Esophagus squamous epithelium (tissue), 5 donors: ENCODE measurements at regions not wholly inside any gene's neighbourhood (a gene's known extent, or its start where the extent isn't known, plus 50 kb on each side); places are given as distances from the start of the nearest gene placed in this dataset.

Experiments used
- DNase-seq: peaks from one replicate; lab custom pipeline; 2025; lab: John Stamatoyannopoulos, UW
- H3K27ac ChIP-seq, 4 donors: fragments of 200-600 bp; sonication (generic); one replicate each; pipeline ENCODE4 v1.5.1; 2016 to 2019; ENCODE audit warnings: mild to moderate bottlenecking in 1 of 4
- H3K27me3 ChIP-seq, 4 donors: fragments of 200-600 bp; sonication (generic); 1 replicate in 3 of 4; 2 replicates in 1 of 4; pipeline versions ENCODE4 v1.5.1 to v1.6.0; 2017 to 2021; ENCODE audit warnings: antibody characterized with exemption in 1 of 4
- H3K36me3 ChIP-seq, 3 donors: fragments of 200-600 bp; sonication (generic); one replicate each; pipeline ENCODE4 v1.5.1; 2016 to 2019
- H3K4me1 ChIP-seq, 3 donors: fragments of 200-600 bp; sonication (generic); one replicate each; pipeline ENCODE4 v1.5.1; 2017 to 2019
- H3K4me3 ChIP-seq, 4 donors: fragments of 200-600 bp; sonication (generic); 1 replicate in 3 of 4; 2 replicates in 1 of 4; pipeline ENCODE4 v1.5.1; 2016 to 2019; ENCODE audit warnings: mild to moderate bottlenecking in 2 of 4, moderate library complexity in 1 of 4
- H3K9me3 ChIP-seq, 3 donors: fragments of 200-600 bp; sonication (generic); one replicate each; pipeline ENCODE4 v1.5.1; 2016 to 2019
- POLR2A ChIP-seq, 4 donors: fragments of 450-650 bp; IDR thresholded peaks; one replicate each; pipeline ENCODE4 v1.6.1; 2017; ENCODE audit warnings: antibody characterized with exemption in 4 of 4, mild to moderate bottlenecking in 4 of 4, moderate library complexity in 3 of 4
- WGBS, 2 donors: methylation state at CpG; one replicate each; pipeline ENCODE4 v1.1.5; 2018; 5-methylcytosine and 5-hydroxymethylcytosine counted together
- intact Hi-C: fragments of 100-400 bp; cut with DNase I; formaldehyde crosslinking; loops from one replicate; pipeline ENCODE4 v1.15.0; 2022
- TF ChIP-seq, protein P1 (sequence below), 6 experiments: fragments of 450-650 bp in 4 of 6; fragments of 200-600 bp in 2 of 6; sonication (generic) in 2 of 6; IDR thresholded peaks; one replicate each; pipeline ENCODE4 v1.5.1; 2016 to 2019; ENCODE audit warnings: antibody characterized with exemption in 6 of 6, mild to moderate bottlenecking in 4 of 6, moderate library complexity in 4 of 6
- donor health status: DM: yes; HTN: yes; CAD: no.

DNA sequence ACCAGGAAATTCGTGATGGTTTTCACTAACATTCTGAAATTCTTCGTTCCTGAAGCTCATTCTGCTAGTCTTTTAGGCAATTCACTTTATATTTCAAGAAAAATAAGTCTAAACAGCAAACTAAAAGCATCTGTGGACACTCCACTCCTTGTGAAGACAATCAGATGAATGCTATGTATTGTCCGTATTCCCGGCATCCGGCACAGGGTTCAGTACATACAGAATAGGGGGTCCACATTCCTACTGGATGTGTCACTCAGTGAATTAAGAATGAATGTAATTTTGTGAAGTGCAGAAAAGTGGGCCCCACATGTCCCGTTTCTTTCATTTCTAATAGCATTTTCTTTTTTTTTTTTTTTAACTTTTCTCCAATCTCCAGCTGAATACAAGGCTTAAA lies 241.3 kb downstream of the GRIN2B start:
- intact Hi-C loops = no loop called here
- no peaks in the 10 kb centered on the region for H3K4me1 ChIP-seq
- WGBS, 2 donors = 49 to 54% methylated on average over 6 of the region's 6 CpGs
- peaks cover 0 to 11% (median 0%) of the 10 kb centered on the region in 4 donors for H3K27me3 ChIP-seq
- H3K27ac ChIP-seq = no peak overlapping the region
- DNase-seq = no peak
- no peak overlapping the region for H3K4me3 ChIP-seq
- H3K9me3 ChIP-seq = peaks cover 0 to 6% (median 0%) of the 10 kb centered on the region in 3 donors
- H3K36me3 ChIP-seq = no peaks in the 10 kb centered on the region
- TF ChIP-seq, protein P1, sequence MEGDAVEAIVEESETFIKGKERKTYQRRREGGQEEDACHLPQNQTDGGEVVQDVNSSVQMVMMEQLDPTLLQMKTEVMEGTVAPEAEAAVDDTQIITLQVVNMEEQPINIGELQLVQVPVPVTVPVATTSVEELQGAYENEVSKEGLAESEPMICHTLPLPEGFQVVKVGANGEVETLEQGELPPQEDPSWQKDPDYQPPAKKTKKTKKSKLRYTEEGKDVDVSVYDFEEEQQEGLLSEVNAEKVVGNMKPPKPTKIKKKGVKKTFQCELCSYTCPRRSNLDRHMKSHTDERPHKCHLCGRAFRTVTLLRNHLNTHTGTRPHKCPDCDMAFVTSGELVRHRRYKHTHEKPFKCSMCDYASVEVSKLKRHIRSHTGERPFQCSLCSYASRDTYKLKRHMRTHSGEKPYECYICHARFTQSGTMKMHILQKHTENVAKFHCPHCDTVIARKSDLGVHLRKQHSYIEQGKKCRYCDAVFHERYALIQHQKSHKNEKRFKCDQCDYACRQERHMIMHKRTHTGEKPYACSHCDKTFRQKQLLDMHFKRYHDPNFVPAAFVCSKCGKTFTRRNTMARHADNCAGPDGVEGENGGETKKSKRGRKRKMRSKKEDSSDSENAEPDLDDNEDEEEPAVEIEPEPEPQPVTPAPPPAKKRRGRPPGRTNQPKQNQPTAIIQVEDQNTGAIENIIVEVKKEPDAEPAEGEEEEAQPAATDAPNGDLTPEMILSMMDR (IDR thresholded peaks at IDR 0.05) = no peak
- no peak for TF ChIP-seq POLR2A (IDR thresholded peaks at IDR 0.05)

GRCh38 chr12:13735734-13736133 lies 245.7 kb downstream of the GRIN2B start:
- Histone ChIP-seq H3K4me3 (no peak overlapping the region), H3K27me3 (no peaks in the 10 kb centered on the region), H3K4me1 (no peaks in the 10 kb centered on the region), H3K27ac (no peak overlapping the region), H3K36me3 (no peaks in the 10 kb centered on the region), H3K9me3 (peaks cover 0 to under 1% (median 0%) of the 10 kb centered on the region in 3 donors)
- TF ChIP-seq, protein P1 (IDR thresholded peaks at IDR 0.05) = no peak
- TF ChIP-seq POLR2A (IDR thresholded peaks at IDR 0.05) = no peak
- WGBS, 2 donors = 52 to 84% methylated on average over 5 of the region's 5 CpGs
- DNase-seq = no peak
- intact Hi-C loops = no loop called here

DNA sequence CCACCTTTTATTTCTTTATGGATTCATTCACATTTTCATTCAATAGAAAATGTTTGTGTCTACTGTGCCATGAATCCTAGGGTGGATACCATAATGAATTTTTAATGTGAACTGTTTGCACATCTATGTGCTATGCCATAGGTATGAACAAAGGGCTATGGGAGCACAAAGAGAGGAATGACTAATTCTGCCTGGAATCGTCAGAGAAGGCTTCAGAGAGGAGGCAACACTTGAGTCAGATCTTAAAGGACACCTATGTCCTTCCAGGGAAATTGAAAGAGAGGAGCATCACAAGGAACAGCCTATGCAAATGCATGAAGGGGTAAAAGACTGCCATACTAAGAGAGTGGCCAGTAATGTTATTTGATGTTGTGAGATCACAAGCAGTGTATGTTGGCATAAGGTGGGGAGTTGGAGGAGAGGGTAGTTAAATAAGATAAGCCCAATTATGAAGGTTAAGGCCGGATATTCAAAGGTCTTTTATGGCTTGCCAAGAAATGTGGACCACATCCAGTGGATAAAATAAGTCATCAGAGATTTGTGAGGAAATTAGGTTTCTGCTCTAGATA lies 246.7 kb downstream of the GRIN2B start:
- H3K9me3 ChIP-seq = no peaks in the 10 kb centered on the region
- H3K27me3 ChIP-seq = no peaks in the 10 kb centered on the region
- TF ChIP-seq POLR2A (IDR thresholded peaks at IDR 0.05) = no peak
- TF ChIP-seq, protein P1 (IDR thresholded peaks at IDR 0.05) = no peak
- WGBS, 2 donors = 30 to 39% methylated on average over 2 of the region's 2 CpGs
- H3K27ac ChIP-seq = no peak overlapping the region
- no peaks in the 10 kb centered on the region for H3K4me1 ChIP-seq
- intact Hi-C loops = no loop called here
- no peak overlapping the region for H3K4me3 ChIP-seq
- DNase-seq = no peak
- no peaks in the 10 kb centered on the region for H3K36me3 ChIP-seq

DNA sequence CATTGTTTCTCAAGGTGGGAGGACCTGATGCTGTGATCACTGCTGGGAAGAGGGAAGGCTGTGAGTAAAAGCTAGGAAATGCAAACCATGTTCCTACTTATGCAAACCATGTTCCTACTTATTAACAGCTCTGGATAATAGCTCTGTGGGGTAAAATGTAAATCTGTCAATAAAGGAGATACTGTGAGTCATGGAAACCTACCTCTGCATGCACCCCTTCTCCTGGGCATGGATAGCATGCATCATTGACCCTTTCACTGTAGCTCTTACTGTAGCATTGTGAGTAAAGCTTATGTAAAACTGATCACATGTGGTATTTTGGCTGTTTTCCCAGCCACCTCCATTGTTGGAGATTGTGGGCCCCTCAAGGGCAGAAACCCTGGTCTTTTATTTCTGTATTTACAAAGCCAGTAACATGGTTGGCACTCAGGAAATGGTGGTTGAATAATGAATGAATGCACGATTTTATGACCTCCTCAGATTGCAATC lies 253.7 kb downstream of the GRIN2B start:
- Histone ChIP-seq H3K4me3 (no peak overlapping the region), H3K27ac (no peak overlapping the region), H3K4me1 (no peaks in the 10 kb centered on the region), H3K9me3 (no peaks in the 10 kb centered on the region), H3K27me3 (no peaks in the 10 kb centered on the region), H3K36me3 (no peaks in the 10 kb centered on the region)
- TF ChIP-seq, protein P1 (IDR thresholded peaks at IDR 0.05) = no peak
- TF ChIP-seq POLR2A (IDR thresholded peaks at IDR 0.05) = no peak
- intact Hi-C loops = no loop called here
- WGBS, 2 donors = 7 to 11% methylated on average over 1 of the region's 1 CpG
- no peak for DNase-seq

DNA sequence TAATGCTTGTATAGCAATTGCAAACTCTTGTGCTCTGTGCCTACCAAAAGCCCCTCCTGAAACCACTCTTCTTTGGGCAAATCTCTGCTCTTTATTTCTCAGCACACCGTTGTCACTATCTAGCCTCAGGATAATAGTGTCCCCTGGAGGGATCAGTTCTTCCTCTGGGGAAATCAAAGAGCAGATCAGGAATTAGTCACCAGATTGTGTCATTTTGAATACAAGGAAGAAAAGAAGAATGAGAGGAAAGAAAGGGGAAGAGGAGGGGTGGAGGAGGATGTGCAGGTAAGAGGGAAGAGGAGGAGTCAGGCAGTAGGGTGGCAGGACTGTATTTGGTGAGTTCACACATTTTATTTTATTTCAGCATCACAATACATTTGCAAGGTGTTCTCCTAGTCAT lies 256.4 kb downstream of the GRIN2B start:
- H3K4me3 ChIP-seq = no peak overlapping the region
- no peaks in the 10 kb centered on the region for H3K4me1 ChIP-seq
- intact Hi-C loops = no loop called here
- 0 to 27% methylated on average over 1 of the region's 1 CpG for WGBS, 2 donors
- TF ChIP-seq POLR2A (IDR thresholded peaks at IDR 0.05) = no peak
- TF ChIP-seq, protein P1 (IDR thresholded peaks at IDR 0.05) = no peak
- H3K36me3 ChIP-seq = no peaks in the 10 kb centered on the region
- no peaks in the 10 kb centered on the region for H3K27me3 ChIP-seq
- H3K27ac ChIP-seq = no peak overlapping the region
- DNase-seq = no peak
- no peaks in the 10 kb centered on the region for H3K9me3 ChIP-seq
